ENCODE measurements at regions not wholly inside any gene's neighbourhood (a gene's known extent, or its start where the extent isn't known, plus 50 kb on each side); places are given as distances from the start of the nearest gene placed in this dataset.

DNA sequence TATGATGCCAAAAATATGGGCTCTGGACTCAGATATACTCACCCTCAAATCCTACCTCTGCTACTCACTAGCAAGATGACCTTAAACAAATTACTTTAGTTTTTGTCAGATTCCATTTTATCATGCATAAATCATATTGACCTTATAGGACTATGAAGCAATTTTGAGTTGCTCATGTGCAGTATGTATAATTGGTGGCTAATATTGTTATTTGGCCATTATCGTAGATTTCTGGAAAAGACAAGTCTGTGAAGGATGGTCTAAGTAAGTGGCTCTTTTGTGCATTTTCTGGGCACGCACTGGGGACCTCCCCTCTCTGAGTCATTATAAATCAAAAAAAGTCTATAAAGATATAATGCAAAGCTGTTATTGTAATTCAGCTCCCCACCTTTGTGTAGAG, 393.0 kb downstream of the FGF10 start:
- TF ChIP-seq, protein P1, sequence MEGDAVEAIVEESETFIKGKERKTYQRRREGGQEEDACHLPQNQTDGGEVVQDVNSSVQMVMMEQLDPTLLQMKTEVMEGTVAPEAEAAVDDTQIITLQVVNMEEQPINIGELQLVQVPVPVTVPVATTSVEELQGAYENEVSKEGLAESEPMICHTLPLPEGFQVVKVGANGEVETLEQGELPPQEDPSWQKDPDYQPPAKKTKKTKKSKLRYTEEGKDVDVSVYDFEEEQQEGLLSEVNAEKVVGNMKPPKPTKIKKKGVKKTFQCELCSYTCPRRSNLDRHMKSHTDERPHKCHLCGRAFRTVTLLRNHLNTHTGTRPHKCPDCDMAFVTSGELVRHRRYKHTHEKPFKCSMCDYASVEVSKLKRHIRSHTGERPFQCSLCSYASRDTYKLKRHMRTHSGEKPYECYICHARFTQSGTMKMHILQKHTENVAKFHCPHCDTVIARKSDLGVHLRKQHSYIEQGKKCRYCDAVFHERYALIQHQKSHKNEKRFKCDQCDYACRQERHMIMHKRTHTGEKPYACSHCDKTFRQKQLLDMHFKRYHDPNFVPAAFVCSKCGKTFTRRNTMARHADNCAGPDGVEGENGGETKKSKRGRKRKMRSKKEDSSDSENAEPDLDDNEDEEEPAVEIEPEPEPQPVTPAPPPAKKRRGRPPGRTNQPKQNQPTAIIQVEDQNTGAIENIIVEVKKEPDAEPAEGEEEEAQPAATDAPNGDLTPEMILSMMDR (IDR thresholded peaks at IDR 0.05), result no peak
- no peak for TF ChIP-seq POLR2A (IDR thresholded peaks at IDR 0.05)

All from testis (tissue), 2 donors.